Body of pancreas (tissue), 4 donors: ENCODE measurements at regions not wholly inside any gene's neighbourhood (a gene's known extent, or its start where the extent isn't known, plus 50 kb on each side); places are given as distances from the start of the nearest gene placed in this dataset.

Experiments used
- ATAC-seq: fragments of 150-250 bp; one replicate; pipeline ENCODE4 v1.9.1; 2016
- DNase-seq, 4 donors: peaks; one replicate each; pipeline ENCODE4 v3.0.0-alpha.2; 2019
- H3K27ac ChIP-seq, 4 donors: fragments of 200-600 bp; sonication (generic); 1 replicate in 3 of 4; 2 replicates in 1 of 4; pipeline versions ENCODE4 v1.5.1 to v1.6.1; 2016 to 2019; ENCODE audit warnings: mild to moderate bottlenecking in 1 of 4, mixed read lengths in 1 of 4, moderate library complexity in 1 of 4
- H3K27me3 ChIP-seq, 2 donors: fragments of 200-600 bp; sonication (generic); one replicate each; pipeline ENCODE4 v1.6.0; 2016; ENCODE audit warnings: mild to moderate bottlenecking in 1 of 2
- H3K36me3 ChIP-seq, 2 donors: fragments of 200-600 bp; sonication (generic); replicated peaks in 1 of 2; 2 replicates each; pipeline ENCODE4 v1.5.1; 2016; ENCODE audit warnings: low read depth in 2 of 2; ENCODE audit not compliant: insufficient read depth in 1 of 2
- H3K4me1 ChIP-seq: fragments of 200-600 bp; sonication (generic); one replicate; pipeline ENCODE4 v1.6.0; 2016
- H3K4me3 ChIP-seq, 2 donors: fragments of 200-600 bp; sonication (generic); 1 replicate in 1 of 2; 2 replicates in 1 of 2; pipeline ENCODE4 v1.5.1; 2016 to 2019
- H3K9me3 ChIP-seq, 3 donors: fragments of 200-600 bp; sonication (generic); 1 replicate in 2 of 3; 2 replicates in 1 of 3; pipeline ENCODE4 v1.5.1; 2016
- POLR2A ChIP-seq, 3 donors: fragments of 450-650 bp; IDR thresholded peaks; one replicate each; pipeline ENCODE4 v1.6.1; 2016; ENCODE audit warnings: antibody characterized with exemption in 3 of 3, mild to moderate bottlenecking in 2 of 3
- WGBS, 2 donors: methylation state at CpG; one replicate each; pipeline ENCODE4 v1.1.5; 2017; 5-methylcytosine and 5-hydroxymethylcytosine counted together
- intact Hi-C: fragments of 100-400 bp; cut with DNase I; formaldehyde crosslinking; loops from one replicate; pipeline ENCODE4 v1.15.1; 2023
- TF ChIP-seq, protein P1 (sequence below), 7 experiments: fragments of 450-650 bp in 4 of 7; fragments of 200-600 bp in 3 of 7; sonication (generic) in 3 of 7; IDR thresholded peaks; one replicate each; pipeline ENCODE4 v1.5.1; 2016 to 2019; ENCODE audit warnings: antibody characterized with exemption in 7 of 7

DNA sequence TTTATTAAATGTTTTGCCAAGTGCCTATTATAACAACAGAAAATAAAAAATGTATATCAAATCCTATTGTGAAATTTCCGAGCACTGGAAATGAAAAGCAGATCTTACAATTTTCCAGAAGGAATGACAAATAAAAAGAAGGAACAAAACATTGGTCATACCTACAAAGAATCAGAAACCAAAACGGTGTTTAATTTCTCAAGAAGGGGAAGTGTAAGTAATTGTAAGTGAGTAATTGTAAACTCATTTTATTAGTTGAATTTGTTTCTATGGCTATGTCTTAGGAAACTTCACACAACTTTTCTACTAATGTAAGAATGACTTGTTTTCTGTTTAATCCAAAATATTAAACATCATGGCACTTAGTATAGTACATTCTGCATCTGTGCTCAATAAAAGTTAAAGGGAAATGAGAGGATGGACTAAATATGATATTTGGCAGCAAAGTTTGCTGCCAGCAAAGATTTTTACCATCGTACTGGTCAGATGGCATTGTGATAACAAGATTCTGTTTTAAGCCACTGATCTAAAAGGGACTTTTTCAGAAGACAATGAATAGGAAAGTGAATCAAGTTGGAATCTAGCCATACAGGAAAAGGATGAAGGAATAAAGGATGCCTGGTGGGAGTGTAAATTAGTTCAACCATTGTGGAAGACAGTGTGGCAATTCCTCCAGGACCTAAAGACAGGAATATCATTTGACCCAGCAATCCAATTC is 232.4 kb downstream of the NFKBIZ start:
- Histone ChIP-seq H3K27me3 (no peaks in the 10 kb centered on the region), H3K4me3 (no peak overlapping the region), H3K36me3 (no peaks in the 10 kb centered on the region), H3K4me1 (no peaks in the 10 kb centered on the region), H3K9me3 (no peaks in the 10 kb centered on the region), H3K27ac (no peak overlapping the region)
- intact Hi-C loops = no loop called here
- ATAC-seq = no peak
- WGBS, 2 donors = 63 to 79% methylated on average over 3 of the region's 3 CpGs
- TF ChIP-seq, protein P1, sequence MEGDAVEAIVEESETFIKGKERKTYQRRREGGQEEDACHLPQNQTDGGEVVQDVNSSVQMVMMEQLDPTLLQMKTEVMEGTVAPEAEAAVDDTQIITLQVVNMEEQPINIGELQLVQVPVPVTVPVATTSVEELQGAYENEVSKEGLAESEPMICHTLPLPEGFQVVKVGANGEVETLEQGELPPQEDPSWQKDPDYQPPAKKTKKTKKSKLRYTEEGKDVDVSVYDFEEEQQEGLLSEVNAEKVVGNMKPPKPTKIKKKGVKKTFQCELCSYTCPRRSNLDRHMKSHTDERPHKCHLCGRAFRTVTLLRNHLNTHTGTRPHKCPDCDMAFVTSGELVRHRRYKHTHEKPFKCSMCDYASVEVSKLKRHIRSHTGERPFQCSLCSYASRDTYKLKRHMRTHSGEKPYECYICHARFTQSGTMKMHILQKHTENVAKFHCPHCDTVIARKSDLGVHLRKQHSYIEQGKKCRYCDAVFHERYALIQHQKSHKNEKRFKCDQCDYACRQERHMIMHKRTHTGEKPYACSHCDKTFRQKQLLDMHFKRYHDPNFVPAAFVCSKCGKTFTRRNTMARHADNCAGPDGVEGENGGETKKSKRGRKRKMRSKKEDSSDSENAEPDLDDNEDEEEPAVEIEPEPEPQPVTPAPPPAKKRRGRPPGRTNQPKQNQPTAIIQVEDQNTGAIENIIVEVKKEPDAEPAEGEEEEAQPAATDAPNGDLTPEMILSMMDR (IDR thresholded peaks at IDR 0.05) = no peak
- no peak for TF ChIP-seq POLR2A (IDR thresholded peaks at IDR 0.05)
- DNase-seq = no peak

DNA sequence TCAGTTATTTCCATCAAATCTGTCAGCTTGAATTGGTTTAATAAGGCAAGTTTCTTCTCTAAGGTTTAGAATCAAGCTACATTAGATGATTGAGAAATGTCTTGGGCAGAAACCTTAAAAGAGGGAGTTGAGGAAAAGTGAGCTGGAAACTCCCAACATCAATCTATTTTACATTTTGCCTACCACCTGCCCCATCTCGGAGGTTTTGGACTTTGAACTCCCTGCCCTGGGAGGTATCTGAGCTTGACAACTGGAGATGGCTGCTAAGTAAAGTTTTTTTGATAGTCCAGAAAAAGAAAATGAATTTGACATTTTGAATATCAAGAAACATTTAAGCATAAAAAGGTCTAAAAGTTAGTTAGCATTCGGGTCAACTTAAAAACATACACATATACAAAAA is 234.2 kb downstream of the NFKBIZ start:
- Histone ChIP-seq H3K27me3 (no peaks in the 10 kb centered on the region), H3K9me3 (no peaks in the 10 kb centered on the region), H3K4me3 (no peak overlapping the region), H3K4me1 (no peaks in the 10 kb centered on the region), H3K36me3 (no peaks in the 10 kb centered on the region), H3K27ac (no peak overlapping the region)
- intact Hi-C loops = no loop called here
- DNase-seq (no peak), ATAC-seq (no peak)
- TF ChIP-seq, protein P1 (IDR thresholded peaks at IDR 0.05) = no peak
- 49 to 56% methylated on average over 2 of the region's 2 CpGs for WGBS, 2 donors

DNA sequence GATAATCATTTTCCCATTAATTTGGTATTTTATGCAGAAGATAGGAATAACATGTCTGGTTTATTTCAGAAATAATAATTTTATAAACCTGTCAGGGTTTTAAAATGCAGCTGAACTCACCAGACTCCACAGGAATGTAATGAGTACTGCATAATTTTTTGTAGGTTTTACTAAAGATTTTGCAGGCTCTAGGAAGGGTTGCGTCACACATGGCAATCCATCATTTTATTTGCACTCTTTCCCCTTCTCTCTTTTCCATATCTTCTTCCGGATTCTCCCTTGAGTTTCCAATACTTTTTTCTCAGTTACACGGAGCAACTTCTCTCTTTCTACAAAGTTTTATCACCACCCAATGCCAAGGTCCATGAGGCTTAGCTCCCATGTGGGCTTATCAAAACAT is 234.7 kb downstream of the NFKBIZ start:
- intact Hi-C loops = no loop called here
- ATAC-seq (no peak), DNase-seq (no peak)
- Histone ChIP-seq H3K36me3 (no peaks in the 10 kb centered on the region), H3K27ac (no peak overlapping the region), H3K4me3 (no peak overlapping the region), H3K9me3 (no peaks in the 10 kb centered on the region), H3K4me1 (no peaks in the 10 kb centered on the region), H3K27me3 (no peaks in the 10 kb centered on the region)
- WGBS, 2 donors = 44 to 48% methylated on average over 3 of the region's 3 CpGs
- TF ChIP-seq POLR2A (IDR thresholded peaks at IDR 0.05) = no peak
- TF ChIP-seq, protein P1 (IDR thresholded peaks at IDR 0.05) = no peak

DNA sequence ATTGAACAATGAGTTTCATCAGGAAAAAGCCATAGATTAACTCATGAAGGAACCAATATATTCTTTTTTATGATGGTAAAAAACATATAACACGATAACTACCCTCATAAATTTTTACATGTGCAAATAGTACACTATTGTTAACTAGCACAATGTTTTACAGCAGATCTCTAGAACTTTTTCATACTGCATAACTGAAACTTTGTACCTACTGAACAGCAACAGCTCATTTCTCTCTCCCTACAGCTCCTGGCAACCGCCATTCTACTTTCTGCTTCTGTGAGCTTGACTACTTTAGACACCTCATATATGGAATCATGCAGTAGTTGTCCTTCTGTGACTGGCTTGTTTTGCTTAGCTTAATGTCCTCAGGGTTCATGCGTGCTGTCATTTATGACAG is 235.4 kb downstream of the NFKBIZ start:
- intact Hi-C loops = no loop called here
- Histone ChIP-seq H3K36me3 (no peaks in the 10 kb centered on the region), H3K4me1 (no peaks in the 10 kb centered on the region), H3K27me3 (no peaks in the 10 kb centered on the region), H3K27ac (no peak overlapping the region), H3K9me3 (no peaks in the 10 kb centered on the region), H3K4me3 (no peak overlapping the region)
- ATAC-seq (no peak), DNase-seq (no peak)
- 92 to 93% methylated on average over 3 of the region's 3 CpGs for WGBS, 2 donors
- no peak for TF ChIP-seq POLR2A (IDR thresholded peaks at IDR 0.05)
- TF ChIP-seq, protein P1 (IDR thresholded peaks at IDR 0.05) = no peak
